NCI-H69 (cell line): ENCODE measurements at regions not wholly inside any gene's neighbourhood (a gene's known extent, or its start where the extent isn't known, plus 50 kb on each side); places are given as distances from the start of the nearest gene placed in this dataset.
A peak's percentile ranks its signal among the peaks of the same experiment; 100 is the strongest.

Experiments used
- DNase-seq: peaks from one replicate; lab custom pipeline; 2025; lab: John Stamatoyannopoulos, UW

GRCh38 chr15:47824147-47824546 lies 106.8 kb downstream of the SEMA6D start:
- DNase-seq: peak; percentile 94

DNA sequence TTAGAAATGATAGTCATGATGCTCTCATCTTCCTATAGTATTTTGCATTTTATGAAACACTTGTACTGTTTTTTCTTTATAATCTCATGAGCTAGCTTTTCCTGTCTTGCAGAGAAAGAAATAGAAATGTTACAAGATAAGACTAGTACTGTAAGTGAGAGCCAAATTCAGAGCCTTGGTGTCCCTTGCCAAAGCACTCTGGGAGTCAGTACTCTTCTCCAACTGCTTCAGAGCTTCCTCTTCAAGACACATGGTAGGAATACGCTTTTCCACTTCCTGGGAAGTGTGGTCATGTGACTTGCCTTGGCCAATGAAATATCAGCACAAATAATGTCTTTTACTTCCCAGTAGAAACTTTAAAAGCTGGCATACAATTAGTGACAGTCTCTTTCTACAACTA lies 112.4 kb downstream of the SEMA6D start:
- DNase-seq: no peak

GRCh38 chr15:47834093-47834492 lies 116.8 kb downstream of the SEMA6D start:
- no peak for DNase-seq

DNA sequence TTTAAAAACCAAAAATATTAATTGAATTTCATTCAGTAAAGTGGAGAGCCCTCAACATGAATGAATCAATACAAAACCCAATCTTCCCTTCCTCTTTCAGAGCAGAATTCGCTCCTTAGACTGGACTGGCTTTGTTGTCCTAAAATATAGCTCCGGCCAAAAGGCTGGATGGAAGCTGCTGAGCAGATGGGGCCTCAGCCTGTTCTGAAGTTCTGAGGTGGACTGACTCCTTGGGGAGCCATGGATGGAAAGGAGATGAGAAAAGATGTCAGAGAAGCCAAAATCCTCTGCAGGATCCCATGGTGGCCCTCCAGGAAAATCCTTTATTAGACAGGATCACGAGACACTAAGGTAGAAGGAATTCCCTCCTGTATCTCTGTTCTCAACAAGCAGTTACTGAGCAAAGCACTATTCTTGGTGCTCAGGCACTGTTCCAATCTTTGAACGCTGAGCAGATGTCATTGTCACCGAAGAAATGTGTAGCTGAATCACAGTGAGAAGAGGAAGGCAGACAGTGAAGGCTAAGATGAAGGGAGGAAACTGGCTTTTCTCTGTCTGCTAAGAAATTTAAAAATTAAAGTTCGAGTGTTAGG lies 122.0 kb downstream of the SEMA6D start:
- no peak for DNase-seq

GRCh38 chr15:47843124-47843663 lies 125.9 kb downstream of the SEMA6D start:
- DNase-seq: no peak

- peak; percentile 44 for DNase-seq
These were observed 127.1 kb downstream of the SEMA6D start for GRCh38 chr15:47844437-47844836.

- no peak for DNase-seq
These were observed 129.0 kb downstream of the SEMA6D start for GRCh38 chr15:47846128-47846868.

DNA sequence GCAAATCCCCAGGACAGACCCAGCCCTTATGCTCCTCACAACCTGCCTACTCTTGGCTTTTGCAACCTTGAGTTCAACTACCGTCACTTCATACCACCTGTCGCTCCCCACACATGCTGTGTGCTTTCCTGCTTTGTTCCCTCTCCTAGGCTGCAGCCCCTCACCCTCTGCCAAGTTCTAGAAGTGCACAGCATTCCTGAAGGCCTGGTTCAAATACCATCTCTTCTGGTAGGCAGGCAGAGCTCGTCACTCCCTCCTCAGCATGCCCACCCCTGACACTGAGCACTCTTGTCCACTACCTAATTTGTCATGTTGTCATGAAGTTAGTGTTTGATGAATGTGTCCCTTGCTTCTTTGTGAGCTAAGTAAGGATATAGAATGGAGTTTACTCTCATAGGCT lies 129.6 kb downstream of the SEMA6D start:
- no peak for DNase-seq

- DNase-seq: no peak
These were observed 138.8 kb downstream of the SEMA6D start for GRCh38 chr15:47856071-47856470.

- DNase-seq: no peak
These were observed 139.9 kb downstream of the SEMA6D start for GRCh38 chr15:47857014-47857775.

GRCh38 chr15:47857776-47858167 lies 140.5 kb downstream of the SEMA6D start:
- DNase-seq: no peak

- no peak for DNase-seq
These were observed 144.0 kb downstream of the SEMA6D start for GRCh38 chr15:47861111-47861903.

DNA sequence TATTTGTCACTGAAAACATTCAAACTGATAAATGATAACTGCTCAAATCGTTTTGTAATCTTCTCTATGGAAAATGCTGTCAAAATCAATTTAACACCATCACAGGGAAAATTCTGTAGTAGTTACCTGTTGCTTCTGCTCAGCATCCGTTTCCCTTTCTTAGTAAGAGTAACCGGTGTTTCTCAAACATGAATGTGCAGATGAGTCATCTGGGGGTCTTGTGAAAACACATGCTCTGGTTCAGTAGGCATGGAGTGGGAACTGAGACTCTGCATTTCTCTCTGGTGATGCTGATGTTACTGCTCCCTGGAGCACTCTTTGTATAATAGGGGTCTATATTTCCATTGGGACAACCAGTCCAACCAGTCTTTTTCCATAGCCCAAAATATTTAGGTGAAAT lies 145.1 kb downstream of the SEMA6D start:
- no peak for DNase-seq

DNA sequence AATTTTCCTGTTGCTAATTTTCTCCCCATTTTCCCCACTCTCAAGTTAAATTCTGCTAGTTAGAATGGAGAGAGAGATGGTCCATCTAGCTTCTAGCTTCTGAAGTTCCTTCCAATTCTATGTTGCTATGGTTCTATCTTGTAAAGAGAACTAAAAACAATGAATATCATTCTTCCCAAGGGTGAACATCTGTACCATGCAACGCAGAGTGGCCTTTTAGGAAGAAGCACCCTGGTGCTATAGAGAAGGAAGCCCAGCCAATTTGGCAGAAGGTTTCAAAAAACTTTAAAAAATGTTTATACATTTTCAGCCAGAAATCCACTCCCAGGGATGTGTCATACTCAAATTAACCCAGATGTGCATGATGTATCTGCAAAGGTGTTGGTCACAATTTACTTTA lies 149.1 kb downstream of the SEMA6D start:
- DNase-seq: no peak

DNA sequence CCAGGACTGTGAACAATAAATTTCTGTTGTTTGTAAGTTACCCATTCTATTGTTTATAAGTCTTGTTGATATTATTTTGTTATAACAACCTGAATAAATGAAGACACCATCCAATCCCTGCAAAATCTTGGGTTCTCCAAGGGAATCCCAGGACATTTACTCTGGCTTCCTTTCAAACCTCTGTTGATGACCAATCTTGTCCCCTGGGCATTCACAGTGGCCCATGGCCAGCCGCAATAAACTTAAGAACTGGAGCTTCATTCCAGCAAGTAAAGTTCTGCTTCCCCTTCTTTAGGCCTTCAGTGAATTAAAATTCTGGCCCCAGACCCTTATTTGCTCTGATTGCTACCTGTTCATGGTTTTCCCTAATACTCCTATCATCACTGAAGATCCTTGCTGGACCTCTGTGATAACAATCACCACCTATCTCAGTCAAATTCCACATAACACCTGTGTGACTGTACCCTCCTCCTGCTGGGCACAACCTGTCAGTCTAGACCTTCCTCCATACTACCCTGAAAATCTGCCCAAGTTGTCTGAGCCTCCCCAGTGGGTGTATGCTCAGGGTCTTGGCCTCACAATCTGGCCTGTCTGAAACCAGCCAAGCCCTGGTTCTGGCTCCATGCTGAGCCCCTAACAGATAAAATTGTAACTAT lies 153.1 kb downstream of the SEMA6D start:
- DNase-seq: no peak

DNA sequence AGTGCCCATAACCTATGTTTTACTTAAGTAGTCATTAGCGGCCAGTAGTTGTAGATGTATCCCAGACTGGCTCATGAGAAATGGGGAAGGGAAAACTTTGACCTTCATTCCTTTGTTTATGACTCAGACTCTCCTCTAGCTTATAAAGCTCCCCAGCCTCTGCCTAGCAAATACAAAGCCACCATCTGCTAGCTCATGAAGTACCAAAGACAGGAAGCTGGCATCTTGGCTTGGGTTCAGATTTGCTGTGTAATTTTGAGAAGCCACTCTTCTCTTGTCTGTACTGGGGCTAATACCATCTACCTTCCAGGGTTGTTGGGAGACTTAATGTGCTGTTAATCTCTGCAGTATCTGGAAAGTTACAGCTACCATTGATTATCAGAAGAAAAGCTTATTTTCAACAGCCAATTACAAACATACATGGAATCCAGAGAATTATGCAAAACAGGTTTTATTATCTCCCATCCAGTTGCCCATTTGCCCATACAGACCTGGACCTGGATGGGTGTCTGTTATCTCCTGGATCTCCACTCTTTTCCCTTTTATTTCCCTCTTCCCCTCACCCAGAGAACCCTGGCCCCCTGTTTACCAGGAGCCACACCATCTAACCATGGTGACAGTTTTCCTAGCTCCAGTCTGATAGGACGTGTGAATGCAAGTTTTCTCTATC lies 153.8 kb downstream of the SEMA6D start:
- DNase-seq: peak; percentile 100

DNA sequence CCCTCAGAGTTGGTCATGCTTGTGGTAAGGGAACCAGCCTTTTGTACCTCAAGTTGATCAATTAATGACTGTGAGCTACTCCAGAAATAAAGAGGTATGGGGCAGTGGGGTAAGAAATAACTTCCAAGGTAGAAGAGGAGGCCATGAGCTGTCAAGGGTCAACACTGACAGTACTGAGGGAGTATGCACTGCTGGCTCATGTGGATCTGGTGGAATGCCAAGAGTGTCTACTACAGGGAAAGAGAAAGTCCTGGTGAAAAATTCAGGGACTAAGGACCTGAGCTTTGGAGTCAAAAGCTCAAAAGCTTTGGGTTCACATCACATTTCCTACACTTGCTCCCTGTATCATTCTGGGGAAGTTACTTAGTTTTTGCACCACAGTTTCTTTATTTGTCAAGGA lies 154.9 kb downstream of the SEMA6D start:
- DNase-seq: peak; percentile 27

DNA sequence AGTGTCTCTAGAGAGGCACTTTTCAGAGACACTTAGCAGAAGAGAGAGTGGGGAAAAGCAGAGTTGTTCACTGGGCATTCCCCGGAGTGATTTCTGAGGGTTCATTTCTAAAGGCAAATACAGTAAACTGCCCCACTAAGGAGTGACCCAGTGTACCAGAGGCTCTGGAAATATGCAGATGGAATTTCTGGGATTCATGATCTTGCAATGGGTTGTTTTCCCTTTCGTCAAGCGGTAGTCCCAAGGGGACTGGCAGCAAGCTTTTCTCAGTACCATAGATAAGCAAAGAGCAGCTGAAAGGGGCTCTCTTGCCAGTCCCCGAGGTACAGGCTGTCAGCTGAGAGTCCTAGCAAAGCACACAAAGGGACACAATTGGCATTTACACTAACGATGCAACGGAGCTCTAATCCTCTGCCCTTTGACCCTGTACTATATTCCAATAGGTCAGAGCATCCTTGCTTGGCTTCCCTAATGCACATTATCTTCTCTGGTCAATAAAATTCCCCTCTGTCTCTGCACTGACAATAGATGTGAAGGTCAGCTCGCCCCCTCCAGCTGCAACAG lies 155.6 kb downstream of the SEMA6D start:
- DNase-seq: peak; percentile 70

DNA sequence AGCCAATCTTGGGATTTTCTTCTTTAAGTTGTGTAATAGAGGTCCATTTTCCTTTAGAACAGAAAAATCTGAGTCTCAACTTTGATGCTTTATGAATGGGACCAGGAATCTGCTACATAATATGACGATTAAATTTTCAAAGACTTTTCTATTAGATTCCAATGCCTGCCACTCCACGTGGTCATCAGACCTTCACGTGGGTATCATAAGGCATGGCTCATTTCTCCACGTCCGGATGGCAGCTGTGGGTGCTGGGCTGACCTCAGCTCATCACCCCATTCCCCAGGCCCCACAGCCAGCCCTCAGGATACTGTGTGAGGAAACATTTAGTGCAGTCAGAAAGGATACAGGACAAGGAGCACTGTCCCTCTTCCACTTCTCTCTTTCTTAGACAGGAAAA lies 159.7 kb downstream of the SEMA6D start:
- no peak for DNase-seq

GRCh38 chr15:47877836-47878235 lies 160.5 kb downstream of the SEMA6D start:
- no peak for DNase-seq

GRCh38 chr15:47885920-47886319 lies 168.6 kb downstream of the SEMA6D start:
- DNase-seq: no peak
